HEK293 (cell line): ENCODE measurements at regions not wholly inside any gene's neighbourhood (a gene's known extent, or its start where the extent isn't known, plus 50 kb on each side); places are given as distances from the start of the nearest gene placed in this dataset.

Experiments
- CTCF ChIA-PET: fragments of 350-600 bp; formaldehyde crosslinking; extraction: SDS; loops from one replicate; lab custom pipeline; 2021; ENCODE audit warnings: antibody characterized with exemption; lab: Yijun Ruan, JAX
- POLR2A ChIA-PET: fragments of 300-600 bp; formaldehyde crosslinking; extraction: SDS; loops from one replicate; lab custom pipeline; 2020; ENCODE audit warnings: antibody characterized with exemption, inconsistent platforms; lab: Yijun Ruan, JAX
- H3K27ac ChIP-seq: fragments of 200-500 bp; sonication (Bioruptor generic); 2 replicates; pipeline ENCODE4 v1.5.1; 2014; ENCODE audit warnings: low read depth, low read length, control low read depth, inconsistent platforms; ENCODE audit errors: extremely low read depth
- H3K36me3 ChIP-seq, 2 experiments: fragments of 200-500 bp in 1 of 2; sonication (Bioruptor generic) in 1 of 2; 1 replicate in 1 of 2; 2 replicates in 1 of 2; pipeline ENCODE4 v1.5.1; 2014 to 2017; ENCODE audit warnings: inconsistent platforms in 2 of 2, low read length in 2 of 2; ENCODE audit not compliant: control insufficient read depth in 2 of 2, insufficient read depth in 1 of 2
- H3K4me1 ChIP-seq: fragments of 200-500 bp; sonication (Bioruptor generic); 2 replicates; pipeline ENCODE4 v1.5.1; 2014; ENCODE audit warnings: mild to moderate bottlenecking, low read length, inconsistent platforms; ENCODE audit not compliant: control insufficient read depth, insufficient read depth
- H3K4me3 ChIP-seq: 2 replicates; pipeline ENCODE4 v1.5.1; 2011; ENCODE audit warnings: low read depth, mild to moderate bottlenecking, control low read depth, low read length, moderate library complexity
- H3K9me3 ChIP-seq: fragments of 200-500 bp; sonication (Bioruptor generic); 2 replicates; pipeline ENCODE4 v1.5.1; 2014; ENCODE audit warnings: low read depth, low read length, inconsistent platforms; ENCODE audit not compliant: control insufficient read depth, insufficient read depth
- EGR2 ChIP-seq: fragments of 450-650 bp; formaldehyde crosslinking; IDR thresholded peaks from 2 replicates; pipeline ENCODE4 v1.5.1; 2016; ENCODE audit warnings: low read depth, missing biosample characterization, missing genetic modification characterization
- GFI1B ChIP-seq: fragments of 450-650 bp; formaldehyde crosslinking; IDR thresholded peaks from 2 replicates; pipeline ENCODE4 v1.5.1; 2016; ENCODE audit warnings: missing biosample characterization, missing genetic modification characterization
- KLF16 ChIP-seq: fragments of 450-650 bp; formaldehyde crosslinking; IDR thresholded peaks from 2 replicates; pipeline ENCODE4 v1.5.1; 2017; ENCODE audit warnings: missing biosample characterization, missing genetic modification characterization
- KLF9 ChIP-seq: fragments of 450-650 bp; formaldehyde crosslinking; IDR thresholded peaks from 2 replicates; pipeline ENCODE4 v1.5.1; 2016; ENCODE audit warnings: missing biosample characterization, missing genetic modification characterization, low read depth
- SCRT1 ChIP-seq: fragments of 450-650 bp; formaldehyde crosslinking; IDR thresholded peaks from 2 replicates; pipeline ENCODE4 v1.5.1; 2016; ENCODE audit warnings: missing biosample characterization, missing genetic modification characterization, borderline replicate concordance
- TRIM28 ChIP-seq: IDR thresholded peaks from 2 replicates; pipeline ENCODE4 v1.6.1; 2011; ENCODE audit warnings: low read length, control low read depth, borderline replicate concordance
- ZEB2 ChIP-seq: fragments of 450-650 bp; formaldehyde crosslinking; IDR thresholded peaks from 2 replicates; pipeline ENCODE4 v1.5.1; 2016; ENCODE audit warnings: missing biosample characterization, missing genetic modification characterization
- ZNF146 ChIP-seq: fragments of 450-650 bp; formaldehyde crosslinking; IDR thresholded peaks from 2 replicates; pipeline ENCODE4 v1.5.1; 2016; ENCODE audit warnings: missing biosample characterization, missing genetic modification characterization
- ZNF175 ChIP-seq: fragments of 450-650 bp; formaldehyde crosslinking; IDR thresholded peaks from 2 replicates; pipeline ENCODE4 v1.5.1; 2016; ENCODE audit warnings: missing biosample characterization, missing genetic modification characterization
- ZNF184 ChIP-seq: fragments of 450-650 bp; IDR thresholded peaks from 2 replicates; pipeline ENCODE4 v1.5.1; 2018; ENCODE audit warnings: missing biosample characterization, mild to moderate bottlenecking, missing genetic modification characterization
- ZNF433 ChIP-seq: fragments of 450-650 bp; formaldehyde crosslinking; IDR thresholded peaks from 2 replicates; pipeline ENCODE4 v1.5.1; 2016; ENCODE audit warnings: missing biosample characterization, missing genetic modification characterization, low read depth
- ZNF510 ChIP-seq: fragments of 450-650 bp; formaldehyde crosslinking; IDR thresholded peaks from 2 replicates; pipeline ENCODE4 v1.5.1; 2018; ENCODE audit warnings: mild to moderate bottlenecking, missing genetic modification characterization, missing biosample characterization; ENCODE audit not compliant: insufficient replicate concordance
- ZNF521 ChIP-seq: fragments of 450-650 bp; formaldehyde crosslinking; IDR thresholded peaks from 2 replicates; pipeline ENCODE4 v1.5.1; 2017; ENCODE audit warnings: missing biosample characterization, mild to moderate bottlenecking, missing genetic modification characterization
- ZNF548 ChIP-seq: fragments of 450-650 bp; formaldehyde crosslinking; IDR thresholded peaks from 2 replicates; pipeline ENCODE4 v1.5.1; 2016; ENCODE audit warnings: missing biosample characterization, missing genetic modification characterization
- ZNF621 ChIP-seq: fragments of 450-650 bp; formaldehyde crosslinking; IDR thresholded peaks from 2 replicates; pipeline ENCODE4 v1.5.1; 2017; ENCODE audit warnings: missing biosample characterization, missing genetic modification characterization
- ZNF624 ChIP-seq: fragments of 450-650 bp; formaldehyde crosslinking; IDR thresholded peaks from 2 replicates; pipeline ENCODE4 v1.5.1; 2017; ENCODE audit warnings: missing biosample characterization, missing genetic modification characterization
- ZNF785 ChIP-seq: fragments of 450-650 bp; formaldehyde crosslinking; IDR thresholded peaks from 2 replicates; pipeline ENCODE4 v1.5.1; 2016; ENCODE audit warnings: missing biosample characterization, missing genetic modification characterization
- TF ChIP-seq, protein P1 (sequence below): fragments of 450-650 bp; formaldehyde crosslinking; IDR thresholded peaks from 2 replicates; pipeline ENCODE4 v1.5.1; 2016; ENCODE audit warnings: missing biosample characterization, missing genetic modification characterization, borderline replicate concordance
- TF ChIP-seq, protein P2 (sequence below): fragments of 450-650 bp; formaldehyde crosslinking; IDR thresholded peaks from 2 replicates; pipeline ENCODE4 v1.5.1; 2016; ENCODE audit warnings: missing biosample characterization, missing genetic modification characterization
- TF ChIP-seq, protein P3 (sequence below): fragments of 450-650 bp; formaldehyde crosslinking; IDR thresholded peaks from 2 replicates; pipeline ENCODE4 v1.5.1; 2016; ENCODE audit warnings: missing biosample characterization, missing genetic modification characterization
- TF ChIP-seq, protein P4 (sequence below): sonication (generic); formaldehyde crosslinking; IDR thresholded peaks from 2 replicates; pipeline ENCODE4 v1.8.1; 2022; ENCODE audit warnings: mild to moderate bottlenecking, moderate library complexity, missing genetic modification reagents
- TF ChIP-seq, protein P5 (sequence below): fragments of 450-650 bp; formaldehyde crosslinking; optimal IDR thresholded peaks from 2 replicates; pipeline ENCODE3; 2016; ENCODE audit warnings: missing biosample characterization, mild to moderate bottlenecking, missing genetic modification characterization
- TF ChIP-seq, protein P6 (sequence below): fragments of 450-650 bp; formaldehyde crosslinking; conservative IDR thresholded peaks from 2 replicates; pipeline ENCODE4 v1.5.1; 2016; ENCODE audit warnings: low read depth, missing biosample characterization, missing genetic modification characterization

DNA sequence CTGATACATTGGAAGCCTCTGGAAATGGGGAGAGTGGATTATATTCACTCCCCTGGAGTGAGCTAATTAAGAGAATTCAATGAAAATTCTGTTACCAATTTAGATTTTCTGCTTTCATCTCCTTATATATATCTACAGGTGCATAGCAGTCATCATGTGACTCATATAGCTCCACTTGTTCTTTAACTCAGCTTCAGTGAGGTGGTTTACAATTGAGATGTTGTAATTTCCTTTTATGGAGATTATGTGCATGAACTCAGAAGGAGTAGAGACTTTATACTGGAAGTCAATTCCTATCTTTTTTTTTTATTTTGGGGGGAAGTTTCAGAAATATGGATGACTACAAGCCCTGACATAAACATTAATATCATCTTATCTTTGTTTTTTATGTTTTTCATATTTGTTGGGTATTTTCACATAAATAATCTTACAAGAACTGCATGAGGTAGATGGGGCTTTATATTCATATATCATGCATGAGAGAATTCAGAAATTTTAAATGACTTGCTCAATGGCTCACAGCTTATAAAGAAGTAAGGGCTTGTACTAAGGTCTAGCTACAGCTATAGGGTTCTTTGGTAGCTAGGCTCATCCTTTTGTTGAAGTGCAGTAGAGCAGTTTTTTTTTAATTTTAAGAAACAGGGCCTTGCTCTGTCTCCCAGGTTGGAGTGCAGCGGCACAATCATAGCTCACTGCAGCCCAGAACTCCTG lies 92.3 kb upstream of the SCAF11 start:
- no peak overlapping the region for H3K27ac ChIP-seq
- peaks cover 2% of the 10 kb centered on the region; the same call in 1 of the 2 replicates for H3K9me3 ChIP-seq
- POLR2A ChIA-PET, result no interaction called here
- CTCF ChIA-PET, result interaction anchor here (0.6 to 1.1 kb wide), 2 partner anchors 11 to 42 kb away, joined by 3 read pairs; no protein-coding TSS in a partner anchor
- H3K36me3 ChIP-seq, result no peaks in the 10 kb centered on the region
- no peaks in the 10 kb centered on the region for H3K4me1 ChIP-seq
- TF ChIP-seq ZNF785 (tag by site-specific recombination) (no peak), ZNF510 (tag by site-specific recombination) (no peak), SCRT1 (no peak), TRIM28 (no peak), EGR2 (no peak), ZNF184 (tag by site-specific recombination) (no peak), ZNF175 (tag by site-specific recombination) (no peak), ZNF433 (no peak)
- TF ChIP-seq, protein P1, sequence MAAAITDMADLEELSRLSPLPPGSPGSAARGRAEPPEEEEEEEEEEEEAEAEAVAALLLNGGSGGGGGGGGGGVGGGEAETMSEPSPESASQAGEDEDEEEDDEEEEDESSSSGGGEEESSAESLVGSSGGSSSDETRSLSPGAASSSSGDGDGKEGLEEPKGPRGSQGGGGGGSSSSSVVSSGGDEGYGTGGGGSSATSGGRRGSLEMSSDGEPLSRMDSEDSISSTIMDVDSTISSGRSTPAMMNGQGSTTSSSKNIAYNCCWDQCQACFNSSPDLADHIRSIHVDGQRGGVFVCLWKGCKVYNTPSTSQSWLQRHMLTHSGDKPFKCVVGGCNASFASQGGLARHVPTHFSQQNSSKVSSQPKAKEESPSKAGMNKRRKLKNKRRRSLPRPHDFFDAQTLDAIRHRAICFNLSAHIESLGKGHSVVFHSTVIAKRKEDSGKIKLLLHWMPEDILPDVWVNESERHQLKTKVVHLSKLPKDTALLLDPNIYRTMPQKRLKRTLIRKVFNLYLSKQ (tag by site-specific recombination), result no peak
- TF ChIP-seq, protein P2, sequence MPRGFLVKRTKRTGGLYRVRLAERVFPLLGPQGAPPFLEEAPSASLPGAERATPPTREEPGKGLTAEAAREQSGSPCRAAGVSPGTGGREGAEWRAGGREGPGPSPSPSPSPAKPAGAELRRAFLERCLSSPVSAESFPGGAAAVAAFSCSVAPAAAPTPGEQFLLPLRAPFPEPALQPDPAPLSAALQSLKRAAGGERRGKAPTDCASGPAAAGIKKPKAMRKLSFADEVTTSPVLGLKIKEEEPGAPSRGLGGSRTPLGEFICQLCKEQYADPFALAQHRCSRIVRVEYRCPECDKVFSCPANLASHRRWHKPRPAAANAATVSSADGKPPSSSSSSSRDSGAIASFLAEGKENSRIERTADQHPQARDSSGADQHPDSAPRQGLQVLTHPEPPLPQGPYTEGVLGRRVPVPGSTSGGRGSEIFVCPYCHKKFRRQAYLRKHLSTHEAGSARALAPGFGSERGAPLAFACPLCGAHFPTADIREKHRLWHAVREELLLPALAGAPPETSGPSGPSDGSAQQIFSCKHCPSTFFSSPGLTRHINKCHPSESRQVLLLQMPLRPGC (tag by site-specific recombination), result no peak
- TF ChIP-seq, protein P3, sequence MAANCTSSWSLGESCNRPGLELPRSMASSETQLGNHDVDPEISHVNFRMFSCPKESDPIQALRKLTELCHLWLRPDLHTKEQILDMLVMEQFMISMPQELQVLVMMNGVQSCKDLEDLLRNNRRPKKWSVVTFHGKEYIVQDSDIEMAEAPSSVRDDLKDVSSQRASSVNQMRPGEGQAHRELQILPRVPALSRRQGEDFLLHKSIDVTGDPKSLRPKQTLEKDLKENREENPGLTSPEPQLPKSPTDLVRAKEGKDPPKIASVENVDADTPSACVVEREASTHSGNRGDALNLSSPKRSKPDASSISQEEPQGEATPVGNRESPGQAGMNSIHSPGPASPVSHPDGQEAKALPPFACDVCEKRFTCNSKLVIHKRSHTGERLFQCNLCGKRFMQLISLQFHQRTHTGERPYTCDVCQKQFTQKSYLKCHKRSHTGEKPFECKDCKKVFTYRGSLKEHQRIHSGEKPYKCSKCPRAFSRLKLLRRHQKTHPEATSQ (tag by site-specific recombination), result no peak
- no peak overlapping the region for H3K4me3 ChIP-seq

DNA sequence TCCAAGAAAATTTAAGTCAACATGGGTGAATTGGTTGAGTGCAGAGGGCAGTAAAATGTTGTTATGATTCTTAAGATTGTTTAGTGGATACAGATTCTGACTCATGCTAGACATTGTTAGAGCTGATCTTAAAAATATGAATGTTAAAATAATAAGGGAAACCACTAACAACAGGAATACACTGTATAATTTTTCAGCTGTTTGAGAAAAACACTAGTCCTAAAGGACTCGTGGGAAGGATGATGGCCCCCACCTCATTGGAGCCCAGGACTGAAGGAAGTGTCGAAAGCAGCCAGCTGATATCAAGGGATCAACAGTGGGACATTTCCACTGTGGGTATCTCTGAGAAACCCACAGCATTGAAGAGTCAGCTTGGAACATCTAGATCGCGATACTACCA lies 82.9 kb upstream of the SCAF11 start:
- ChIA-PET CTCF (interaction anchor here (0.7 to 1.7 kb wide), 5 partner anchors 31 to 948 kb away, joined by 3 to 5 read pairs (median 4); no protein-coding TSS in a partner anchor), POLR2A (no interaction called here)
- Histone ChIP-seq H3K36me3 (no peaks in the 10 kb centered on the region), H3K27ac (no peak overlapping the region), H3K4me3 (no peak overlapping the region), H3K9me3 (no peaks in the 10 kb centered on the region), H3K4me1 (no peaks in the 10 kb centered on the region)
- no peak for TF ChIP-seq ZNF521
- no peak for TF ChIP-seq ZNF624 (tag by site-specific recombination)
- TF ChIP-seq ZNF548 (tag by site-specific recombination), result no peak
- TF ChIP-seq ZNF146, result no peak
- TF ChIP-seq, protein P4, sequence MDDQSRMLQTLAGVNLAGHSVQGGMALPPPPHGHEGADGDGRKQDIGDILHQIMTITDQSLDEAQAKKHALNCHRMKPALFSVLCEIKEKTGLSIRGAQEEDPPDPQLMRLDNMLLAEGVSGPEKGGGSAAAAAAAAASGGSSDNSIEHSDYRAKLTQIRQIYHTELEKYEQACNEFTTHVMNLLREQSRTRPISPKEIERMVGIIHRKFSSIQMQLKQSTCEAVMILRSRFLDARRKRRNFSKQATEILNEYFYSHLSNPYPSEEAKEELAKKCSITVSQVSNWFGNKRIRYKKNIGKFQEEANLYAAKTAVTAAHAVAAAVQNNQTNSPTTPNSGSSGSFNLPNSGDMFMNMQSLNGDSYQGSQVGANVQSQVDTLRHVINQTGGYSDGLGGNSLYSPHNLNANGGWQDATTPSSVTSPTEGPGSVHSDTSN (CRISPR knock-in tag), result no peak
- TF ChIP-seq, protein P5, sequence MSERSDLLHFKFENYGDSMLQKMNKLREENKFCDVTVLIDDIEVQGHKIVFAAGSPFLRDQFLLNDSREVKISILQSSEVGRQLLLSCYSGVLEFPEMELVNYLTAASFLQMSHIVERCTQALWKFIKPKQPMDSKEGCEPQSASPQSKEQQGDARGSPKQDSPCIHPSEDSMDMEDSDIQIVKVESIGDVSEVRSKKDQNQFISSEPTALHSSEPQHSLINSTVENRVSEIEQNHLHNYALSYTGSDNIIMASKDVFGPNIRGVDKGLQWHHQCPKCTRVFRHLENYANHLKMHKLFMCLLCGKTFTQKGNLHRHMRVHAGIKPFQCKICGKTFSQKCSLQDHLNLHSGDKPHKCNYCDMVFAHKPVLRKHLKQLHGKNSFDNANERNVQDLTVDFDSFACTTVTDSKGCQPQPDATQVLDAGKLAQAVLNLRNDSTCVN (tag by site-specific recombination), result no peak
- no peak for TF ChIP-seq TRIM28
- no peak for TF ChIP-seq ZNF621 (tag by site-specific recombination)
- TF ChIP-seq KLF16 (tag by site-specific recombination), result no peak
- TF ChIP-seq, protein P6, sequence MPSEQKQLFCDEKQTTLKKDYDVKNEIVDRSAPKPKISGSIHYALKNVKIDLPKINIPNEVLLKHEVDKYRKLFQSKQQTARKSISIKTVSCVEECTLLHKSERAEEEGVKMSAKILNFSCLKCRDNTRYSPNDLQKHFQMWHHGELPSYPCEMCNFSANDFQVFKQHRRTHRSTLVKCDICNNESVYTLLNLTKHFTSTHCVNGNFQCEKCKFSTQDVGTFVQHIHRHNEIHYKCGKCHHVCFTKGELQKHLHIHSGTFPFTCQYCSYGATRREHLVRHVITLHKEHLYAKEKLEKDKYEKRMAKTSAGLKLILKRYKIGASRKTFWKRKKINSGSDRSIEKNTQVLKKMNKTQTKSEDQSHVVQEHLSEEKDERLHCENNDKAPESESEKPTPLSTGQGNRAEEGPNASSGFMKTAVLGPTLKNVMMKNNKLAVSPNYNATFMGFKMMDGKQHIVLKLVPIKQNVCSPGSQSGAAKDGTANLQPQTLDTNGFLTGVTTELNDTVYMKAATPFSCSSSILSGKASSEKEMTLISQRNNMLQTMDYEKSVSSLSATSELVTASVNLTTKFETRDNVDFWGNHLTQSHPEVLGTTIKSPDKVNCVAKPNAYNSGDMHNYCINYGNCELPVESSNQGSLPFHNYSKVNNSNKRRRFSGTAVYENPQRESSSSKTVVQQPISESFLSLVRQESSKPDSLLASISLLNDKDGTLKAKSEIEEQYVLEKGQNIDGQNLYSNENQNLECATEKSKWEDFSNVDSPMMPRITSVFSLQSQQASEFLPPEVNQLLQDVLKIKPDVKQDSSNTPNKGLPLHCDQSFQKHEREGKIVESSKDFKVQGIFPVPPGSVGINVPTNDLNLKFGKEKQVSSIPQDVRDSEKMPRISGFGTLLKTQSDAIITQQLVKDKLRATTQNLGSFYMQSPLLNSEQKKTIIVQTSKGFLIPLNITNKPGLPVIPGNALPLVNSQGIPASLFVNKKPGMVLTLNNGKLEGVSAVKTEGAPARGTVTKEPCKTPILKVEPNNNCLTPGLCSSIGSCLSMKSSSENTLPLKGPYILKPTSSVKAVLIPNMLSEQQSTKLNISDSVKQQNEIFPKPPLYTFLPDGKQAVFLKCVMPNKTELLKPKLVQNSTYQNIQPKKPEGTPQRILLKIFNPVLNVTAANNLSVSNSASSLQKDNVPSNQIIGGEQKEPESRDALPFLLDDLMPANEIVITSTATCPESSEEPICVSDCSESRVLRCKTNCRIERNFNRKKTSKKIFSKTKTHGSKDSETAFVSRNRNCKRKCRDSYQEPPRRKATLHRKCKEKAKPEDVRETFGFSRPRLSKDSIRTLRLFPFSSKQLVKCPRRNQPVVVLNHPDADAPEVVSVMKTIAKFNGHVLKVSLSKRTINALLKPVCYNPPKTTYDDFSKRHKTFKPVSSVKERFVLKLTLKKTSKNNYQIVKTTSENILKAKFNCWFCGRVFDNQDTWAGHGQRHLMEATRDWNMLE (tag by site-specific recombination), result no peak
- no peak for TF ChIP-seq GFI1B (tag by site-specific recombination)
- TF ChIP-seq ZEB2 (tag by site-specific recombination), result no peak
- no peak for TF ChIP-seq KLF9 (tag by site-specific recombination)
